Endothelial cell of umbilical vein (primary cell): ENCODE measurements at regions not wholly inside any gene's neighbourhood (a gene's known extent, or its start where the extent isn't known, plus 50 kb on each side); places are given as distances from the start of the nearest gene placed in this dataset.

ENCODE experiments used
- CTCF ChIP-seq, 2 donors: IDR thresholded peaks; 1 replicate in 1 of 2; 2 replicates in 1 of 2; pipeline ENCODE4 v1.5.1; 2011; ENCODE audit warnings: low read length in 2 of 2, mild to moderate bottlenecking in 2 of 2, moderate library complexity in 2 of 2, control low read depth in 1 of 2, inconsistent platforms in 1 of 2, low read depth in 1 of 2; ENCODE audit not compliant: insufficient read depth in 1 of 2; ENCODE audit errors: extremely low read depth in 1 of 2
- MAX ChIP-seq: IDR thresholded peaks from 2 replicates; pipeline ENCODE4 v1.6.1; 2011; ENCODE audit not compliant: insufficient read depth, insufficient read length
- POLR2A ChIP-seq: IDR thresholded peaks from 2 replicates; pipeline ENCODE4 v1.6.1; 2012; ENCODE audit warnings: low read depth, mild to moderate bottlenecking, control low read depth, low read length

GRCh38 chr6:1117530-1118286 is 194.2 kb upstream of the FOXQ1 start:
- no peak for TF ChIP-seq POLR2A
- TF ChIP-seq CTCF (IDR thresholded peaks at IDR 0.05; ENCODE audit: extremely low read depth in 1 of 2, insufficient read depth in 1 of 2, low read depth in 1 of 2, low read length in 2 of 2), result no peak
- TF ChIP-seq MAX, result no peak
